ENCODE measurements at regions not wholly inside any gene's neighbourhood (a gene's known extent, or its start where the extent isn't known, plus 50 kb on each side); places are given as distances from the start of the nearest gene placed in this dataset.

DNA sequence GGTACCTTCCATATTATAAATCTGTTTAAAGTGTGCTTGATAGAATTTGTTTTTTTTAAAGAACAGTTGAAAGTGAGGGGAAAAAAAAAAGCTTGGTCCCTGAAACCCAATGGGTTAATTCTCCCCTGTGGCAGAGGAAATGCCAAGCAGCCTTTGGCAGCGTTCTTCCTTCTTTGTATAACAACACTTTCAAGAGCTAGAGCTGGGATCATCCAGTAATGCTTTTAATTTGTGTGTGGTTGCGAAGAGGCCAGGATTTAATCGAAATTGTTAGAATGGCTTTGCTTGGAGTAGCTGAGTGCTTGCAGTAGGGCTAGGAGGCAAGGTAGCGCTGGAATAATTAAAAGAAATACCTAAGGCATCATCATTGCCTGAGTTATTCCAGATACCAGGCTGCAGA lies 692.0 kb downstream of the DHX35 start:
- DNase-seq: no peak

DNA sequence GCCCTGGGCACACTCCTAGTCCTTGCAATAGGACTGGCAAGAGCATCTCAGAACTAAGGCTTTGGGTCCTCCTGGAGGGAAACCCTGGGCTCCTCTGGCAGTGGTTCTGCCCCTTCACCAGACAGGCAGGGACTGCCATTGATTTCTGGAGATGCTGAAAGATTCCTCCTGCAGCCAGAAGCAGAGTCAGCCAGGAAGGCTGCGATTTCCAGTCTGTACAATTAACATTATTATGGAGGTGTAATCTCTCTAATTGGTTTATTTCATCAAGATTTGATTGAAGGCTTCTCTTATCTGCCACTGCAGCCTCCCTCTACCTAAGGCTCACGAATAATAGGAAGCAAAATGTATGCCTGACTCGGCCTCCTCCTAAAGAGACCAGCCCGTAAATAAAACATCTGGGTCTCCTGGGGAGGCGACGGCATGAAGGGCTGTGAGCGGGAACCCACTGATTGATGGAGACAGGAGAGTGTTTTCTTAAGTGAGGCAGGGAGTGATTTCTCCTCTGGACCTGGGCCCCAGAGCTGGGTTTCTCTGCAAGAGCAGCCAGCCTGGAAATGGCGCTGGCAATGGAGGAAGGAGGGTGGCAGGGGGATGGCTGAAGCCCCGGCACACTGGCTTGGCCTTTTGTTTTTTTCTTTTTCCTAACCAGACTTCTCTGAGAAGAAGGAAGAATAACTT lies 689.6 kb downstream of the DHX35 start:
- DNase-seq: no peak

DNA sequence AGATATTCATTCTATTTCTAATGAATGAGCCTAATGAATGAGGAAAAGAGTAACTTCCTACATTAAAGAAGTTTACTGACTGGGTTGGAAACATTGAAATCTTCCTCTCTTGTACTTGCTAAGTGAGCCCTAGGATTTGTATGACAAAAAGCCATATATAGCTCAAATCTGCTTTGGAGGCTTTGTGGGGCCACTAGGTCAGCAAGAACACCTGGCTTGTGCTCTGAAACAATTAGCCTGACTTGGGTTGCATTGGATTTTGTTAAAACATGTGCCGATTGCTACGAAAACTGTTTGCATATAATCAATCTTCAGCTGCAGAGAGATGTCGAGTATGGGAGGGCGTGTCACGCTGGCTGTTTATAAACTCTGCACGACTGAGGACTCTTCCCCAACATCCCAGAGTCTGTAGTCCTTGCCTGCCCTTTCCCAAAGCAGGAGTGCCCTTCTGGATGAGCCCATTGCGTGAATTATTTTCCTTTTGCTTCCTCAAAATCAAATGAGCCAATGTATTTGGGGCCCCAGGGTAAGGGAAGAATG lies 684.8 kb downstream of the DHX35 start:
- DNase-seq: no peak

DNA sequence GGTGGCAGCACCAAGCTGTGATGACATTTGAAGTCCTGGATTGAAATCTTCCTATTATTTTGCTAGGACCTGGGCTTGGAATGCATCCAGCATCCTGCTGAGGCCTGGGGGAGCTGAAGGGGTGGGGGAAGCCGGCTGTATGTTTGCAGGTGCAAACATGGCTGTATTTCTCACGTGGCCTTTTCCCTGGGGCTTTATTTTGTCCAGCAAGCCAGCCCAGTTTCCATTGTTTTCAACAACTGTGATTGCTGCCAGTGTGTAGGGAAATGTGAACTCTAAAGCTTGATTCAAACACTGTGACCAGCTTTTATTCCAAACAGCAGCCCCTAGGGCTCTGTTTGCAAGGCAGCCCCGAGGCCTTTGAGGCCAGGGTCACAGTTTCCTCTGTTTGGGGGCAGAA lies 683.0 kb downstream of the DHX35 start:
- no peak for DNase-seq

DNA sequence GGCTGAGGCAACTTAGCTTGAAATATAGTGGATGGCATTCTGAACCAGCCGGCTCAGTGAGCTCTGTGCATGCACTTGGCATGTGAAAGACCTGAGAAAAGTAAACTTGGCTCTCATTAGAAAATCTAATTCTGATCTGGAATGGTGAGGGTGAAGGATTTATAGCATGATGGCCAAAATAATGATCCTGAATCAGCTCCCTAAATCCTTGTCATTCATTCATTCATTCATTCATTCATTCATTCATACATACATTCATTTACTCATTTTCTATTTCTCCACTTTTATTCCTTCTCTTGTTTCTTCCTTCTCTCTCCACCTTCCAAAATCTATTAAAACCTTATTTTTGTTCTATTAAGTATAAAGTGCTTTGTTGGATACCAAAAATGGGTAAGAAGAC lies 681.1 kb downstream of the DHX35 start:
- no peak for DNase-seq

DNA sequence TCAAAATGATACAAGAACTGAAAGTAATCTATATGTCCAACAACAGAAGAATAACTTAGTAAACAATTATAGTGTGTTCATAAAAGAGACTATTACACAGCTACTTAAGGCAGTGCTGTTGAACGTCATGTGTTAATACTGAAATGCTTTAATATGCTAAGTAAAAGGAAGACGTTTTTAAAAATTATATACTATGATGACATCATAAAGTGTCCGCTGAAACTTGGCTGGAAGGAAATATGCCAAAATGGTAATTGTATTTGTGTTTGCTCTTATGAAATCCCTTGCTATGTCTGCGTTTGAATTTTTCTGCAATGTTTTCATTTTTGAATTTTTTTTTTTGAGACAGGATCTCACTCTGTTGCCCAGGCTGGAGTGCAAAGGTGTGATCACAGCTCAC lies 679.3 kb downstream of the DHX35 start:
- DNase-seq: no peak

DNA sequence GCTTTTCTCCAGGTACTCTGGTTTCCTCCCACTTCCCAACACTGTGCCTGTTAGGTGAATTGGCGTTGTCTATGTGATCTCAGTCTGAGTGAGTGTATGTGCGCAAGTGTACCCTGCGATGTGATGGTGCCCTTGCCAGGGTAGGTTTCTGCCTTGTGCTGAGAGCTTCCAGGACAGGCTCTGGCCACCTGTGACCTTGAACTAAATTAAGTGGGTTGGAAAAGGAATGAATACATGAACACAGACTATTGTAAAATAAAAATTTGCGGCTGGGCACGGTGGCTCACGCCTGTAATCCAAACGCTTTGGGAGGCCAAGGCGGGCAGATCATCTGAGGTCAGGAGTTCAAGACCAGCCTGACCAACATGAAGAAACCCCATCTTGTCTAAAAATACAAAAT lies 678.0 kb downstream of the DHX35 start:
- no peak for DNase-seq

DNA sequence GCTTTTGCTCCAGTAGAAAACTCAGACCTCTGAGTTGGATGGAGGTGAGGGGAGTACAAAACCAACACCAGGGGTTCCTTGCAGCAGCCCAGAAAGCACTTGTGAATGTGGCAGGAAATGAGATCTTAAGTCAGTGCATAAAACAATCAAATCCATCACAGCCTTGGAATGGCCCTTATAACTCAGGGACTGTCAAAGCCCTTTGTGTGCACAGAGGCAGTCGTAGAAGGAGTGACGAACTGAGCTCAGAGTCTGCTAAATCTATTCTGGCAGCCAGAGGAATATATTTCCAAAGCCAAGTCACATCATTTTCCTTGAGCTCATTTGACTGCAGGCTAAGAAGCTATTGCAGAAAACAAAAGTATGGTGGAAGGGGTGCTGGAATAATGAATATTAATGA lies 676.6 kb downstream of the DHX35 start:
- no peak for DNase-seq

DNA sequence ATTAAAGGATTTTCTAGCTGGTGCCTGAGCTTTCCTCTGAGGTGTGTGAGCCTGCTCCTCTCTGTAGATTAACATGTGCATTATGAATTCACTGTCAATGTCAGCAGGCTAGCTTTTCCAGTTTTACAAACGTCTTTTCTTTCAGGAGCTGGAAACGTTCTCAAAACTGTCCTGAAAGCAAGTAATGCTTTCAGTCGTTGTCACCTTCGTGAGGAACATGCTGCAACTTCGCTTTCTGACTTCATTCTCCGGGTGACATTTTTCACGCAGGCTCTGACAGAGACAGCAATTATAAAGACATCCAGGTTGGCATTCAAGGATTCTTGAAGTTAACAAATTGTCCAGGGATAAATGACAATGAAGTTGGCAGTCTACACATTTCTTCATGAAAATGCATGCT lies 671.5 kb downstream of the DHX35 start:
- no peak for DNase-seq

DNA sequence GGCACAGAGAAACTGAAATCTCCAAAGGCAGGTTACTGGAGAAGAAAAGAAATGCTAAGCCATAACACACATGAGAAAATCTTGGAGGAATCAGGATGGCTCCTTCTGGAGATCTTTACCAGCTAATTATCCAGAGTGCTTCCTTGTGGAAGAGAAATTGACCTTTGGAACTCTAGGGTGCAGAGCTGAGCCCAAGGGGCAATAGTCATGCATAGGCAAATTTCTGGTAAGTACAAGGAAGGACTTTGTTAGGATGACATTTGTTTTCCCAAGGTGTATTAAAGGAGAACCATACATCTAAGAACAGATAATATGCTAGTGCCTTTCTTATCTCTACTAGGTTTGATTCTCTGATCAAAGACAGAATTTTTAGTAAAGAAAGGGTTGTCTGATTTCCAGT lies 670.6 kb downstream of the DHX35 start:
- DNase-seq: no peak

DNA sequence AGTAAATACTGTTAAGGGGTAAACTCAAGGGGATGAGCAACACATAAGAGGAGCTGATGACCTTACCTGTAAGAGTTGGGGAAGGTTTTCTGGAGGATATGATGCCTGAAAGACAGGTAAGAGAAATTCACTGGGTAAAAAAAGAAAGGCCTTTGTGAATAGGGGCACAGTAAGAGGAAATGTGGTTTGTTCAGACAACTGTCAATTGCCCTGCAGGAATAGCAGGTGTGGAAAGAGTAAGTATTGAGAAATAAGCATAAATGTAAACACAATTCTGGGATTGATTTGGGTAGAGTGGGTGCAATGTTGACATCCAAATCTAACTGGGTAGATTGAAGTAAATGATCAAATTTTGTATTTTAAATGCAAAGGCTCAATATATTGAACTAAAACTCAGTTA lies 670.0 kb downstream of the DHX35 start:
- DNase-seq: no peak

DNA sequence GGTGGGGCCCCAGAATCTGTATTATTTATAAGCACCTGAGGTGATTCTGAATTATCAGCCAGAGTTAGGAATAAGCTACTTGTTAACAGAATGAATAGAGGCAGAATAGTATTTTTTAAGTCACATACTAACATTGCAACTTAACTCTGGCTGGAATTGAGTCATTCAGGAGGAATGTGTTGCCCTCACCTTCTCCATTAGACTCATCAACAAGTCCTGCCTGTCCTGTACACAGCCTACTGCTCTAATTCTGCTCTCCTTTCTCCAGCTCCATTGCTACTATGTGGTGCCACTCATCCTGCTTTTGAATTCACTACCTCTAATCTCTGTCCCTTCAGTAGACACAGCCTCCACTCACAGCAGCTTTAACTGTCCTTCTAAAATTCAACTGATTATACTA lies 669.4 kb downstream of the DHX35 start:
- no peak for DNase-seq

DNA sequence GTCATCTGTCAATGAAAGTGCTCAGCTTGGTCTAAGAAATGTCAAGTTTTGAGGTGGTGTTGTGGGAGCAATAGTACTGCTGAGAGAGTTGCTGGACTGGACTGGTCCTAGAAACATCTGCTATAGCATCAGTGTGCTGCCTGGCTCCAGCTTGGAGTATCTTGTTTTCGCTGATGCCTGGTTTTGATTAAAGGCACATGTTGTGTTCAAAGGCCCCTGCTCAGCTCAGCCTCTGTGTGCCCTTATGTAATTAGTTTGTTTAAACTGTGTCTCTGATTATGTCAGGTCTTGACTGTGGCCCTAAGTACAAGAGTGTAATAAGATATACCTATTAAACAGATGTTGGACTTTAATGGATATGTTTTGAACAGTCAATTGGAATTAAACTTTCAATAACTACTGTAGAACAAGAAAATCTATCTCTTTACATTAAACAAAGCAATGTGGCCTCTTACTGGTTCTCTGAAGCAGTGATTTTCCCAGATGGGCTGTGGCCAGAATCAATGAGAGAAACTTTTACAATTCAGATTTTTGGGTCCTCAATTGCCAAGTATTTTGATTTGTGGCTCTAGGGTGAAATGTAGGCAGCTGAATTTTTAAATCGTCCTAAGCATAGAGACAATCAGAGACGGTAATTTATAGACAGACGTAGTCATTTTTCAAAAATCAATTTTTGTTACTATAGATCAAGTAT lies 668.2 kb downstream of the DHX35 start:
- DNase-seq: no peak

DNA sequence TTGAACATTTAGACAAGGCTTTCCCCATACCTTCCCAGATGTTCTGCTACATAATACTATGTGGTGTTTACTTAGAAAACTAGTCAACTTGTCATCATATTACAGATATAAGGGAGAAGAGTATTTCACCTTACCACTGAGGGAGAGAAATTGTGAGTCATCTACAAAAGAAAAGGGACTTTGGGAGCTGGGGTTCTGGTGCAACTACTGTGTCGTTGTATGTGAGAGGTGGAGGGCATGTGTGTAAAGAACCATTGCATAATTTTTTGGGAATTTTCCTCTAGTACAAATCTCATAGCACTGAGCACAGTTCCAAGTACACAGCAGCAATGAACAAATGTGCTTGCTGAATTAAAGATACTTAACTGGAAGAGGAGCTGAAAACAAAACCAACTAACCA lies 665.6 kb downstream of the DHX35 start:
- DNase-seq: no peak

DNA sequence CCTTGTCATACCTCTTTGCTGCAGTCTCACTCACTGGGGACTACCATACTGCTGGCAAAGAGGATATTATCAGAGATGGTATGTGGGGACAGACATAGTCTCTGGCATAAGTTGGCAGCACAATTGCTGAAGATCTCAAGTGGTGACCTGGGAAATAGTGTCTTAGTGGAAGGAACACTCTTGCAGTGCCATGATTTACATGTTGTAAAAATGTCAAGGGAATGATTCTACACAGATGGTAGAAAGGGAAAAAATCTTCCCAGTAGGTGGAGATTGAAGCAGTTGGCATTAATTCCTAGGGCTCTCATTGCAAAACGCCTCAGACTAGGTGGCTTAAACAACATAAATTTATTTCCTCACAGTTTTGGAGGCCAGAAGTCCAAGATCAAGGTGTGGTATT lies 662.2 kb downstream of the DHX35 start:
- DNase-seq: no peak

DNA sequence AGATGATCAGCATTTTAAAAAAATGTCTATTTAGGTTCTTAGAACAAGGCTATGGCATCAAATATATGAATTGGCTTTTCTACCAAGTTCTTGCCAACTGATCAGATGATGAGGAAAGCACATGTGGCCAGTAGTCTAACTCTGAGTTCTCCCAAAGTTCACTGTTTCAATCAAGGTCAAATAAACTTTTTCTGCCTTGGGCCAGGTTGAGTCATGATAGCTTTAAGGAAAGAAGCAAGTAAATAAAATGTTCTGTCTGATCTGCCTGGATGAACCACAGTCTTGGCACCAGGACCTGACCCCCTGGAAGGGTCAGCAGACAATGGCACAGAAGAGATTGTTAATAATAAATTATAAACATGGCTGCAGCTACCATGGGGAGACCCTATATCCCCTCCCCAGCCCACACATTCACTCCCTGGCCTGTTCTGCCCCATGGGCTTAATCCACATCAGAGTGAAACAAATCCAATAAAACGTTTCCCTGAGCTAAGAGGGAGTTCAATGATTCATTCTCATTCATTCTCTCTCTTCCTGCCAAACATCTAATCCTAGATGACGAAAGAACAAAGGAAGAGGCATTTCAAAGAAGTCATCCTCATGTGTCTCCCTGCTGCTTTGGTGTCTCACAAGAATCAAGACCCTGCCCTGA lies 661.6 kb downstream of the DHX35 start:
- no peak for DNase-seq

DNA sequence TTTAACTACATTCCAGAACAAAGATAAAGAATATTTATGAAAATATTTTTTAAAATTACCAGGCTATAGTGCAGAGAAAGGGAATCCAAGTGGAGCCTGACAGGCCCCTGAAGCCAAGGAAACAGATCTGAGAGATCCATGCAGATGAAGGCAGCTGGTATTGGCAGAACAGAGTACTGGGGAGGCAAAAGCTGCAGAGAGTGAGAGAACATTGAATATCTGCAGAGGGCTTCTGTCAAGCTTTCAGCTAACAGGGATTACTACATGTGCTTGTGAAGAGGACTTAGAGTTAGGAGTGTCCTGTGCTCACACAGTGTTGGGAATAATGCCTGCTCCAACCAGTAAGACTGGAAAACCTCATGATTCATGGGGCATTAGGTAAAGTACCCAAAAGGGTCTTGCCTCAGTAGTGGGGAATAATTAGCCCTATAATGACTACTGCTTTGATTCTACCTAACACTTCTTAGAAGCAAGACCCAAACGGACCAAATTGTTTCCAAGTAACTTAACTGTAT lies 657.2 kb downstream of the DHX35 start:
- DNase-seq: no peak

DNA sequence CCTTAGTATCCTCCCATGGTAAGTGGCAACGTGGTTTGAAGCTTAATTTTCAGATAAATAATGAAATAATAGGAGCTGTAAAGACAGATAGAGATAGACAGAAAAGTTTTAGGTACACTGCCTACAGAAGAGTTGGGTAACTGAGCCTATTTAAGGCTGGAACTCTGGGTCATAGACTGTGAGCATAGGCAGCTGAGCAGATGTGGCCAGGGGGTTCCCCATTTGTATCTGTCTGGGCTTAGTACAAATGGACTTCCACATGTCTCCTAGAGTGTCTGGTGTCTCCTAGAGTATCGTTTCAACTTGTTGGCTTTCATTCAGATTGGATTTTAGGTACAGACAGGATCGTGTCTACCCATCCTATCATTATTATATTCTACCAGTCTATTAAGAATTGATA lies 649.8 kb downstream of the DHX35 start:
- no peak for DNase-seq

DNA sequence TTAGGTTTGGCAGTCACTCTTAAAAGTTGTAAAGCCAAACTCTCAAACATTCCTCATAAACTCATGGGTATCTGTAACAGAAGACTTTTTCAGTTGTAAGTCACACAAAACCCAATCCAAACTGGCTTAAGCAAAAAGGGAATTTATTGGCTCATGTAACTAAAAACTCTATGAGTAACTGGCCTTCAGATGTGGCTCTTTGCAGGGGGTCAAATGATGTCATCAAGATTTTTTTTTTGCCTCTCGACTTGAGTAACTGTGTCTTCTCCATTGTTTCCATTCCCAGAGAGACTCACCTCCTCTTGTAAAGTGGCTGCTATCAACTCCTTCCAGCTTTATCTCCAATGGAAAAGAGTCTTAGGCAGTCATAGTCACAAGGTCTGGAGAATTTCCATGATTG lies 645.0 kb downstream of the DHX35 start:
- no peak for DNase-seq

DNA sequence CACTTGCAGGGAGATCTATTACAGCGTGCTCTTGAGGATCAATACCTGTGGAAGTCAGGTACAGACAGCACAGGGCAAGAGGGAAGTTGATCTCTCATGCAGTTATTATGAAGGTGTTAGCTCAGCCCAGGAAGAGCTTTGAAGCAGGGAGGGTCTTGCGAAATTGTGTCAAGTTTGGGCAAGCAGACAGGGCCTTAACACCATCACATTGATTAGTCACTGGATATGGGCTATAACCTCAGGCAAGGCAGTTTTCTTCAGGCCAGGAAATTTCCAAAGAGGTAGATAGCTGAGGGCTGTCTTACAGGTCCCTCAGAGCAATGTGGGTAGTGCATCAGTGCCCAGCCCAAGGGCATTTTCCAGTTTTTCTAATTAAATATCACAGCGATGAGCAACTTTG lies 643.8 kb downstream of the DHX35 start:
- no peak for DNase-seq

DNA sequence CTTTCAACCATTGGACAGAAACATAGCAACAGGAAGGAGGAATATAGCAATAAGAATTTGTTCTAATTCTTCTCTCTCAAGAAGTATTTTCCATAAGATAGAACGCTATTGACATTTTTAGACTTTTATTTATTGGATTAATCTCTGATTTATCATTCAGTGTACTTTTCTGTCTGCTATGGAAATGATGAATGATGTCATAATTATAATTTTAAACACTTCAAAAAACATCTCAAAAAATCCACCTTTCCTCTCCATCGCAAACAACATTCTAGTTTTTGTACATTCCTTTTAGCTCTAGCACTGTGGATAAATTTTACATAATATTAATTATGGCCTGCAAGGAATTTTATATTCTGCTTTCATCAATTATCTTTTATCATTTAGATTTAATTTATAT lies 643.2 kb downstream of the DHX35 start:
- DNase-seq: no peak

DNA sequence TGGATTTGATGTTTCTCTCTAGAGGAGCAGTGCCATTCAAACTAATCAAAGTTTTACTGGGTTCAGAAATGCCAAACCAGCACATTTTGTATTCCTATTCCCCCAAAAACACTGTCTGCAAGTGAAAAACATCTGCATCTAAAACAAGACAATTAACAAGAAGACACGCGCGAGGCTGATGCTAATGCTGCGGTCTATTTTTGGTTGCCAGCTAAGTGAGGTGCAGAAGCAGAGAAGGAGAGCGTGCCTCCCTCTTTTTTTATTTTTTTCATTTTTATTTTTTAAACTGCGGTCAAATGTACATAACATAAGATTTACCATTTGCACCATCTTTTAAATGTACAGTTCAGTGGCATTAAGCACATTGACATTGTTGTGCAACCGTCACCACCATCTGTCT lies 641.1 kb downstream of the DHX35 start:
- no peak for DNase-seq

DNA sequence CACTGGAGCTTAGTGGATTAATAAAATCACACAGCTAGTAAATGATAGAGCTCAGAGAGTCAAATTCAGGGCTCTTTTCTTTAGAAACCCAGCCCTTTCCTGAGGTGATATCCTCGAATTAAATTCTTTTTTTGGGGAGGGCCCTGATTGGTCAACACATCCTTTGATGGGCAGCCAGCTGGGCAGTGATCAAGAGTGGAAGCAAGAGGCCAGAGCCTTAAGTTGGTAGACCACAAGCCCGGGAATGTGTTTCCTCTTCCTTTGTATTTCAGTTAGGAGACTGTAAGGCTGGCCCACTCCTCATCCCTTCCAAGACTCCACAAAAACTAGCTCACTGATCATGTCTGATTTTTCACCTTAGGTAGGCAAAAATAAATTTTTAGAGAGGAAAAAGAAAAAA lies 640.5 kb downstream of the DHX35 start:
- no peak for DNase-seq

DNA sequence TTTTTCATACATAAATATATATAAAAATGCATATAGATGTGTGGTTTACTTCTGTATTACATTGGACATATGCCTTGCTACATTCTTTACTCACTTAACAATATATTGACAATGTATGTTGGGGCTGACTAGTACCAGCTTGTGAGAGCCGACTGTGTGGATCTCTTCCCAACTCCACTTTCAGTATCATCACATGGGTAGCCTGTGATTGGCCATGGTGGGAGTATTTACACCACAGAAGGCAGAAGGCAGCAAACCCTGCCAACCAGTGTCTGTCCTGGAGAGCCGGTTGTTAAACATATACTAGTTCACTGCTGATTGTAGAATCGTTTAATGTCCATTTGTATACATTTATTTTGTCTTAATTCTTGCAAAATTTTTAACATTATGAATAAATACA lies 638.7 kb downstream of the DHX35 start:
- DNase-seq: no peak
